B cell (primary cell): ENCODE measurements at regions not wholly inside any gene's neighbourhood (a gene's known extent, or its start where the extent isn't known, plus 50 kb on each side); places are given as distances from the start of the nearest gene placed in this dataset.

Experiments used
- ATAC-seq: fragments of 200-7000 bp; cut with Tn5 transposase; one replicate; pipeline ENCODE4 v1.10.0; 2021; ENCODE audit warnings: low read depth, mild to moderate bottlenecking, moderate number of reproducible peaks, moderate library complexity
- CTCF ChIA-PET: fragments of 350-600 bp; sonication (Branson Sonifier 250); formaldehyde crosslinking; loops from one replicate; lab custom pipeline; 2021; ENCODE audit warnings: antibody characterized with exemption, inconsistent platforms; lab: Charles Lee
- POLR2A ChIA-PET: fragments of 350-600 bp; sonication (Branson Sonifier 250); formaldehyde crosslinking; loops from one replicate; lab custom pipeline; 2021; ENCODE audit warnings: antibody characterized with exemption; lab: Charles Lee
- DNase-seq: peaks from one replicate; pipeline ENCODE4 v3.0.0; 2013
- H2AFZ ChIP-seq: 2 replicates; pipeline ENCODE4 v1.6.1; 2012; ENCODE audit warnings: mild to moderate bottlenecking, low read depth, low read length; ENCODE audit not compliant: insufficient read depth, poor library complexity, severe bottlenecking
- H3K27ac ChIP-seq, 2 donors: 1 replicate in 1 of 2; 2 replicates in 1 of 2; pipeline ENCODE4 v1.5.1; 2012 to 2013; ENCODE audit warnings: low read length in 2 of 2, mild to moderate bottlenecking in 2 of 2, moderate library complexity in 1 of 2
- H3K27me3 ChIP-seq, 4 experiments: fragments of 200-600 bp in 1 of 4; sonication (generic) in 1 of 4; replicated peaks in 1 of 4; 1 replicate in 2 of 4; 2 replicates in 2 of 4; pipeline versions ENCODE4 v1.6.1 to v1.7.0; 2013 to 2016; ENCODE audit warnings: low read length in 3 of 4, mild to moderate bottlenecking in 2 of 4, mixed read lengths in 1 of 4, moderate library complexity in 1 of 4; ENCODE audit not compliant: insufficient read depth in 4 of 4, control insufficient read depth in 3 of 4; ENCODE audit errors: control extremely low read depth in 1 of 4
- H3K36me3 ChIP-seq, 2 experiments: replicated peaks in 1 of 2; 1 replicate in 1 of 2; 2 replicates in 1 of 2; pipeline versions ENCODE4 v1.6.1 to v1.7.1; 2013; ENCODE audit warnings: low read length in 1 of 2; ENCODE audit not compliant: insufficient read depth in 2 of 2, control insufficient read depth in 1 of 2; ENCODE audit errors: control extremely low read depth in 1 of 2, extremely low read depth in 1 of 2
- H3K4me1 ChIP-seq, 2 donors: fragments of 200-600 bp in 1 of 2; sonication (generic) in 1 of 2; 1 replicate in 1 of 2; 2 replicates in 1 of 2; pipeline versions ENCODE4 v1.5.1 to v1.6.1; 2013 to 2017; ENCODE audit warnings: low read length in 2 of 2; ENCODE audit not compliant: control insufficient read depth in 2 of 2, insufficient read depth in 2 of 2
- H3K4me2 ChIP-seq: replicated peaks from 2 replicates; pipeline ENCODE3; 2012; ENCODE audit warnings: mild to moderate bottlenecking, low read depth, low read length; ENCODE audit not compliant: poor library complexity, severe bottlenecking
- H3K4me3 ChIP-seq, 5 experiments: fragments of 200-600 bp in 1 of 5; sonication (generic) in 1 of 5; 1 replicate in 3 of 5; 2 replicates in 2 of 5; pipeline versions ENCODE4 v1.5.1 to v1.7.0; 2011 to 2016; ENCODE audit warnings: low read length in 4 of 5, mild to moderate bottlenecking in 4 of 5, low read depth in 2 of 5, control low read depth in 1 of 5, moderate library complexity in 1 of 5; ENCODE audit not compliant: insufficient read depth in 1 of 5; ENCODE audit errors: control extremely low read depth in 1 of 5, extremely low read depth in 1 of 5
- H3K79me2 ChIP-seq: fragments of 200-600 bp; sonication (generic); one replicate; pipeline ENCODE4 v1.6.0; 2016; ENCODE audit warnings: low read length; ENCODE audit not compliant: control insufficient read depth, insufficient read depth
- H3K9ac ChIP-seq: fragments of 200-600 bp; sonication (generic); 2 replicates; pipeline ENCODE4 v1.6.1; 2017; ENCODE audit warnings: mild to moderate bottlenecking, low read length, moderate library complexity
- H3K9me3 ChIP-seq, 3 donors: one replicate each; pipeline versions ENCODE4 v1.6.1 to v1.7.1; 2013; ENCODE audit warnings: low read length in 2 of 3; ENCODE audit not compliant: control insufficient read depth in 2 of 3, insufficient read depth in 1 of 3; ENCODE audit errors: control extremely low read depth in 1 of 3
- H4K20me1 ChIP-seq: 2 replicates; pipeline ENCODE4 v1.6.0; 2012; ENCODE audit warnings: mild to moderate bottlenecking, low read length; ENCODE audit not compliant: insufficient read depth, control insufficient read depth, poor library complexity, severe bottlenecking
- H3K27ac Mint-ChIP-seq: one replicate; pipeline ENCODE4 v1.8.0; 2021; ENCODE audit warnings: mixed read lengths
- H3K27me3 Mint-ChIP-seq: one replicate; pipeline ENCODE4 v1.8.0; 2021; ENCODE audit warnings: mixed read lengths
- H3K4me1 Mint-ChIP-seq: one replicate; pipeline ENCODE4 v1.8.0; 2021; ENCODE audit warnings: mixed read lengths
- H3K4me3 Mint-ChIP-seq: one replicate; pipeline ENCODE4 v1.8.0; 2021; ENCODE audit warnings: mixed read lengths
- H3K9me3 Mint-ChIP-seq: one replicate; pipeline ENCODE4 v1.8.0; 2022; ENCODE audit warnings: mixed read lengths; ENCODE audit not compliant: insufficient read depth
- CTCF ChIP-seq: fragments of 200-600 bp; IDR thresholded peaks from one replicate; pipeline ENCODE4 v1.8.0; 2022; ENCODE audit warnings: antibody characterized with exemption, mild to moderate bottlenecking
- EZH2 ChIP-seq: IDR thresholded peaks from 2 replicates; pipeline ENCODE4 v1.6.1; 2012; ENCODE audit warnings: borderline replicate concordance, low read depth, mild to moderate bottlenecking, moderate library complexity, low read length; ENCODE audit not compliant: insufficient read depth, poor library complexity, severe bottlenecking
- WGBS: methylation state at CpG from one replicate; pipeline ENCODE4 v1.1.5; 2013; ENCODE audit warnings: missing lambda C conversion rate; ENCODE audit not compliant: insufficient coverage; 5-methylcytosine and 5-hydroxymethylcytosine counted together
- intact Hi-C: fragments of 100-400 bp; cut with micrococcal nuclease; formaldehyde crosslinking; loops from one replicate; pipeline ENCODE4 v1.10.0; 2022

DNA sequence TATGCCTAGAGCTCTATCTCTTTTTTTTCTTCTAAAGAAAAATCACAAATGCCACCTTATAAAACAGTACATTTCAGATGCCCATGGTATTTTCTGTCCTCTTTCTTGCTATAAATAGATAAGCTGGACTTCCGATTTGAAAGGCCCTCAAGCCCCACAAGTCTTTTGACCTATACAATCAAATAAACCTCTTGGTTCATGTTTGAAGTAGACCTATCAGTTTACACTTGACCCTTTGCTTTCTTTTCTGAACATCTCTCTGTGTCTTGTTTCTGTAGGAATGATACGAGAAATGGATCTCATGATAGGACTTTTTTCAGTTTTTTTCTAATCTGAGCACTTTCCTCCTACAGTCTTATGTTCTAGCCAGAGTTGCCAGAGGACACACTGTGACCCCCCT, 327.2 kb downstream of the SOX9 start:
- no peaks in the 10 kb centered on the region for H3K36me3 ChIP-seq
- Mint-ChIP-seq H3K4me3 (no peak overlapping the region), H3K27me3 (no peaks in the 10 kb centered on the region), H3K4me1 (no peaks in the 10 kb centered on the region), H3K9me3 (no peaks in the 10 kb centered on the region), H3K27ac (no peak overlapping the region)
- no peaks in the 10 kb centered on the region for H4K20me1 ChIP-seq
- no peaks in the 10 kb centered on the region for H3K79me2 ChIP-seq
- no peak overlapping the region for H3K4me2 ChIP-seq
- POLR2A ChIA-PET = no interaction called here
- H2AFZ ChIP-seq = no peak overlapping the region
- intact Hi-C loops = no loop called here
- CTCF ChIA-PET = no interaction called here
- no peaks in the 10 kb centered on the region for H3K4me1 ChIP-seq
- TF ChIP-seq EZH2 = no peak
- TF ChIP-seq CTCF = no peak
- no peak overlapping the region for H3K9ac ChIP-seq
- ATAC-seq (no peak), DNase-seq (no peak)
- H3K27ac ChIP-seq = no peak overlapping the region
- peaks cover 0 to 10% (median 0%) of the 10 kb centered on the region in 3 donors for H3K9me3 ChIP-seq
- H3K27me3 ChIP-seq = no peaks in the 10 kb centered on the region
- WGBS = no CpG with 5 or more reads among the region's 2 CpGs
- no peak overlapping the region for H3K4me3 ChIP-seq

- Histone ChIP-seq H3K9ac (no peak overlapping the region), H3K9me3 (peaks cover 0 to 3% (median 0%) of the 10 kb centered on the region in 3 donors), H3K4me2 (no peak overlapping the region), H4K20me1 (no peaks in the 10 kb centered on the region), H3K4me1 (no peaks in the 10 kb centered on the region), H3K4me3 (no peak overlapping the region), H3K27me3 (no peaks in the 10 kb centered on the region), H2AFZ (no peak overlapping the region), H3K79me2 (no peaks in the 10 kb centered on the region), H3K27ac (no peak overlapping the region), H3K36me3 (no peaks in the 10 kb centered on the region)
- H3K4me1 Mint-ChIP-seq = no peaks in the 10 kb centered on the region
- no peaks in the 10 kb centered on the region for H3K27me3 Mint-ChIP-seq
- ChIA-PET POLR2A (no interaction called here), CTCF (interaction anchor here (0.7 kb wide), 1 partner anchor 536 kb away, joined by 3 read pairs; no protein-coding TSS in a partner anchor)
- no peak overlapping the region for H3K4me3 Mint-ChIP-seq
- H3K27ac Mint-ChIP-seq = no peak overlapping the region
- H3K9me3 Mint-ChIP-seq = no peaks in the 10 kb centered on the region
- intact Hi-C loops = no loop called here
- DNase-seq = no peak
- 64% methylated on average over 4 of the region's 5 CpGs for WGBS
- TF ChIP-seq EZH2 = no peak
- TF ChIP-seq CTCF = no peak
- no peak for ATAC-seq
Observed at GRCh38 chr17:72452286-72453173, 331.7 kb downstream of the SOX9 start.
